ENCODE measurements at regions not wholly inside any gene's neighbourhood (a gene's known extent, or its start where the extent isn't known, plus 50 kb on each side); places are given as distances from the start of the nearest gene placed in this dataset.

DNA sequence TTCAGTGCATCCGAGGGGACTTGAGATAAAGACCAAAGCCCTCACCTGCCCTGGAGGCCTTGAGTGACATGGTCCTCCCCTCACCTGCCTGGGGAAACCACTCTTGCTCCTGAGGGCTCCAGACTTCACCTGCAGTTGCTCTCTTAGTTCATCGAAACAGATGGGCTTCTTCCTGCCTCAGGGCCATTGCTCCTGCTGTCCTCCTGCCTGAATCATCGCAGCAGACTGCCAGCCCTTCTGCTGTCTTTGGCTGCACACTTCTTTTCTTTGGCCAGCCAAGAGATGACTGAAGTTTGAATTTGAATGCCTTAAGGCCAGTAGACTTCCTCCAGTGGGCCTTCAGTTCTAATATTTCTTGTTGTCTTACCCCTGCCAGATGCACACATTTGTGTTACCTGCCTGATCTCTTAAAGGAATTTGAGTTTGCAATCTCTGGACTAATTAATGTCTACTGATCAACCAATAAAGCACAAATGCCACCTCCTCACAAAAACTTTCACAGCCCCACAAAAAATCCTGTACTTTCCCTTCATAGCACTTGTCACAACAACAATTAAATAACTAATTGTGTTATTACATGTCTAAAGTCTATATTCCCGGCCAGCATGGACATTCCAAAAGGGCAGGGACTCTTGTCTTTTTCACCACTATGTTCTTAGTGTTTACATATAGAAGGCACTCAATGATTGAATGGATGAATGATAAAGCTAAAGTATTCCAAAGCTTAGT lies 56.7 kb upstream of the SGK1 start:
- in situ Hi-C loops (cut with HindIII; ENCODE audit: low sequenced_read_pairs): no loop called here
- H3K4me3 ChIP-seq (ENCODE audit: low read depth, low read length): no peak overlapping the region
- TF ChIP-seq, protein P1, sequence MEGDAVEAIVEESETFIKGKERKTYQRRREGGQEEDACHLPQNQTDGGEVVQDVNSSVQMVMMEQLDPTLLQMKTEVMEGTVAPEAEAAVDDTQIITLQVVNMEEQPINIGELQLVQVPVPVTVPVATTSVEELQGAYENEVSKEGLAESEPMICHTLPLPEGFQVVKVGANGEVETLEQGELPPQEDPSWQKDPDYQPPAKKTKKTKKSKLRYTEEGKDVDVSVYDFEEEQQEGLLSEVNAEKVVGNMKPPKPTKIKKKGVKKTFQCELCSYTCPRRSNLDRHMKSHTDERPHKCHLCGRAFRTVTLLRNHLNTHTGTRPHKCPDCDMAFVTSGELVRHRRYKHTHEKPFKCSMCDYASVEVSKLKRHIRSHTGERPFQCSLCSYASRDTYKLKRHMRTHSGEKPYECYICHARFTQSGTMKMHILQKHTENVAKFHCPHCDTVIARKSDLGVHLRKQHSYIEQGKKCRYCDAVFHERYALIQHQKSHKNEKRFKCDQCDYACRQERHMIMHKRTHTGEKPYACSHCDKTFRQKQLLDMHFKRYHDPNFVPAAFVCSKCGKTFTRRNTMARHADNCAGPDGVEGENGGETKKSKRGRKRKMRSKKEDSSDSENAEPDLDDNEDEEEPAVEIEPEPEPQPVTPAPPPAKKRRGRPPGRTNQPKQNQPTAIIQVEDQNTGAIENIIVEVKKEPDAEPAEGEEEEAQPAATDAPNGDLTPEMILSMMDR (IDR thresholded peaks at IDR 0.05; ENCODE audit: low read depth, low read length, missing control alignments): no peak
- peak; percentile 28 for DNase-seq (ENCODE audit: low read depth)

DNA sequence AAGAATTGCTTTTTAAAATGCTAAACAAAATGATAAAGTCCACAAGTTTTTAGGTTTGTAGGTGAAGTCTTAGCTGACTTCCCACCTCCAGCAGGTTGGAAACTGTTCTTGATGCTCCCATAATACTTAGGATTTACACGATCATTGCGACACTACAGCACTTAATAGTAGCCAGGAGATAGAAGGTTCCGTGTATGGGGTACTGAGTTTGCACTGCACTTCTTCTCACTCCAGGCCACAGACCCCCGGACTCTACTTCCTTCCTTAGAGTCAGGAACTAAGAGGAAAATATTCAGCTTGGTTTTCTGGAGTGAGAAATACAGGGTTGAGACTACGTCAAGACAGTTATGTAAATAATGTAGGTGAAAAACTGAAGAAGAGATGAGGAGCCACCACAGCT lies 56.1 kb upstream of the SGK1 start:
- no peak for DNase-seq (ENCODE audit: low read depth)
- TF ChIP-seq, protein P1 (IDR thresholded peaks at IDR 0.05; ENCODE audit: low read depth, low read length, missing control alignments): no peak
- in situ Hi-C loops (cut with HindIII; ENCODE audit: low sequenced_read_pairs): no loop called here
- no peak overlapping the region for H3K4me3 ChIP-seq (ENCODE audit: low read depth, low read length)

DNA sequence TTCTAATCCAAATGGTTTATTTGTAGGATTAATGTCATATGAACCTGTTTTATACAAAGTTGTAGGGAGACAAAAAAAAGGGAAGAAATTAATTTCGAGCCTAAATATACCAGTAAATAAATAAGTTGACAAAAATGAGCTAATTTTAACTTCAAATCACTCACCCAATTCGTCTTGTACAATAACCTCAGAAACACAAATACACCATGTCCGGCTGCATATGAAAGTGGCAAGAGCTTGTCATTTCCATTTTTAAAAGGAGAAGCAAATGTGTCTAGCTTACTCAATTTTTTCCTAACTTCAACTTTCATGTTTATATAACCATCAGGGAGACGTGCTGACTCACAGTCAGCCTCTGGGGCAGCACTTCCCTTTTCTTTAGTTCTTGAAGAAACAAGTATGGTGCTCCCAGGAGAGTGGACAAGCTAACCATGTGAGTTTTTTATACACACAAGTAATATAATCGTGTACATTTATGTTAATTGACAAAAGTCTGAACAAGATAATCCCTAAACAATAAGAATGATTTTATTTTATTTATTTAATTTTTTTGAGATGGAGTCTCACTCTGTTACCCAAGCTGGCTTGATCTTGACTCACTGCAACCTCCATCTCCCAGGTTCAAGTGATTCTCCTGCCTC lies 55.5 kb upstream of the SGK1 start:
- TF ChIP-seq, protein P1 (IDR thresholded peaks at IDR 0.05; ENCODE audit: low read depth, low read length, missing control alignments): no peak
- in situ Hi-C loops (cut with HindIII; ENCODE audit: low sequenced_read_pairs): no loop called here
- peak; percentile 53 for DNase-seq (ENCODE audit: low read depth)
- no peak overlapping the region for H3K4me3 ChIP-seq (ENCODE audit: low read depth, low read length)

DNA sequence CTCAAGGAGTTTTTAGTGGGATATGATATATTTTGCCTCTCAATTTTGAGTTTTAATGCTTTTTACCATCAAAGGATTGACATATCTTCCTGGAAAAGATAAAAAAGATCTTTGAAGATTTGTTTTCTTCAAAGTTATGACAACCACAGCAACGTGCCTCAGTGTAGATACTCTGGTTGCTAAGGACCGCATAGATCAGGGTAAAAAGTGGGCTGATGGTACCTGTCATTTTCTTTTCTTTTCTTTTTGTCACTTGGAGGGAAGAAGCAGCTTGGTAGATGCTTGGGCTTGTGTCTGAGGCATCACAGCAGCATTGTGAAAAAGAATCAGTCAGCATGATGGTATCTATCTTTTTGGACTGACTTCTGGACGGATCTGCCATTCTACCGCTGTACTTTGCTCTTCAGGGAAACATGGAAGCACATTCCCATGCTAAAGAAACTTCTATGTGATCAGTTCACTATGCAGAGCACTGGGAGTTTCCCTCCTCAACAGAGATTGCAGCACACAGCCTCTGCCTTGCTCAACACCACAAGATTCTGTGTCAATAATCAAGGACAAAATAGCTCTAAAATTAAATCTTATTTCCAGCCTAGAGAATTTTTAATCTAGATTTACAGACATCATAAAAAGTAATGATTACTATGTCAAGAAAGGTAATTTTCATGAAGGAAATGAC lies 54.8 kb upstream of the SGK1 start:
- DNase-seq (ENCODE audit: low read depth): no peak
- TF ChIP-seq, protein P1 (IDR thresholded peaks at IDR 0.05; ENCODE audit: low read depth, low read length, missing control alignments): no peak
- H3K4me3 ChIP-seq (ENCODE audit: low read depth, low read length): no peak overlapping the region
- in situ Hi-C loops (cut with HindIII; ENCODE audit: low sequenced_read_pairs): no loop called here

DNA sequence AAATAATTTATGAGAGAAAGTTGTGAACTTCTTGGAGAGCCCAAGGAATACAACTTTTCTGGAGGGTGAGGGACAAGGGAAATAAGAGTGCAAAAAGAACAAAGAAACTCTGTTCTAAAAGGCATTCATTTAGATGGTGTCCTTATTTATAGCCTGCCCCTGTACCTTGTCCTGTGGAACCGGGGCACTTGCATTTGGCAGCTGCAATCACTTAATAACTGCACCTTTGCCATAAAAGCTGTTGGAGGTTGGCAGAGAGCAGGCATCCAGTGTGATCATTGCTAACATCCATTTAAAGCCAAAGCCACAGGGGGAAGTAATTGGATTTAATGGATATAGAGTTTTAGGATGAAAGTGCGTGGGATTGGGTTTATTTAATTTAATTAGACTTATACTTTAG lies 50.8 kb upstream of the SGK1 start:
- TF ChIP-seq, protein P1 (IDR thresholded peaks at IDR 0.05; ENCODE audit: low read depth, low read length, missing control alignments): no peak
- in situ Hi-C loops (cut with HindIII; ENCODE audit: low sequenced_read_pairs): no loop called here
- no peak for DNase-seq (ENCODE audit: low read depth)
- no peak overlapping the region for H3K4me3 ChIP-seq (ENCODE audit: low read depth, low read length)
